ENCODE measurements at regions not wholly inside any gene's neighbourhood (a gene's known extent, or its start where the extent isn't known, plus 50 kb on each side); places are given as distances from the start of the nearest gene placed in this dataset.

DNA sequence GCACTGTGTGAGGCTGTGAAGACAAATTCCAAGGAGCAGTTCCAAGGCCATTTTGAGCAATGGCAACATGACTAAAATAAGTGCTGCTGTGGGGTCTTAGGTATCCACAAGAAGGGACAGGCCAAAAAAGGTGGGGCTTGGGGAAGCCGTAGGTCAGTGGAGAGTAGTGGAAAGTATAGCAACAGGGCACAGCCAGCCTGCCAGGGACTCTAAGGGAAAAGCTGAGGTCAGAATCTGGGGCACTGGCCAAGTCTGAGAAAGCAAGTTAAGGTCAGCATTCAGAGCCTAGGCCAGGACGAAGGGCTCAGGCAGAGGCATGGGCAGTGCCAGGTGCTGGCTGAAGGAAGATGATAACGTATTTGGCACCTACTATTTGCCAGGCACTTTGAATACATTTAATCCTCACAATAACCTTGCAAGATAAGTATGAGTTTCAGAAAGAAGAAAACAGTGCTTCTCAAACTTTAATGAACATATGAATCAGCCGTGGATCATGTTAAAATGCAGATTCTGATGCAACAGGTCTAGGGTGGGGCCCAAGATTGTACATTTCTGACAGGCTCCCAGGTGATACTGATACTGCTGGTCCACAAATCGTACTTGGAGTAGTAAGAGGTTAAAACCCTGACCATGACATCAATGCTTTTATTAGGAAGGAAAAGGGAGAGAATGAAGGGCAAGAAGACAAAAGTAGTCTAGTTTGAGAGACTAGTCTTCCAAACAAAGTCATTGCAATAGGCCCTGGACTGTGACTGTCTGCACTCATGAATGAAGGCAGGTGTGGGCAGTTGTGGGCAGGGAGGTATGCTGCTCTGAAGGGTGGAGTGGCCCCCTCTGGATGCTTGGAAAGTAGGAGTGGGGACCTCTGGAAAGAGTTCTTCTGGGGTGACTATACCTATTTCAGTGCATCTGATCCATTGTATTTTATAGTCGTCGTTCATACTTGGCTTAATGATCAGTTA is 106.3 kb upstream of the ANKRD28 start:
- DNase-seq (ENCODE audit: low read depth, low spot score) (no peak), ATAC-seq (no peak), FAIRE-seq (no peak)
- in situ Hi-C loops (cut with MboI): no loop called here
- no TSS peak for BruUV-seq (replicated peaks)
- WGBS (ENCODE audit: insufficient coverage, insufficient replicate concordance, low lambda C conversion rate, missing lambda C conversion rate): 36% methylated on average over 7 of the region's 7 CpGs
- ChIA-PET POLR2A (interaction anchor here (0.5 kb wide), 1 partner anchor 303 kb away, joined by 3 read pairs; the partner anchor contains the start of genes BTD and HACL1), RAD21 (ENCODE audit: unreplicated experiment) (no interaction called here), SMC1A (ENCODE audit: uncharacterized antibody, unreplicated experiment) (interaction anchor here (0.5 kb wide), 1 partner anchor 1873 kb away, joined by 3 read pairs; no protein-coding TSS in a partner anchor), CTCF (no interaction called here)
- H3K4me3 ChIP-seq: no peak overlapping the region
- no peak overlapping the region for H3K4me2 ChIP-seq (ENCODE audit: control insufficient read depth, insufficient read depth)
- H3K36me3 ChIP-seq (ENCODE audit: control insufficient read depth in 2 of 2, insufficient read depth in 2 of 2, low read length in 1 of 2): no peaks in the 10 kb centered on the region
- no peaks in the 10 kb centered on the region for H3K79me2 ChIP-seq (ENCODE audit: control insufficient read depth, insufficient read depth, low read length)
- H4K20me1 ChIP-seq (ENCODE audit: control insufficient read depth, insufficient read depth): no peaks in the 10 kb centered on the region
- H3K4me1 ChIP-seq (ENCODE audit: control insufficient read depth, insufficient read depth, low read length): no peaks in the 10 kb centered on the region
- H3K27ac ChIP-seq (ENCODE audit: control insufficient read depth, insufficient read depth): no peak overlapping the region
- no peak overlapping the region for H3K9ac ChIP-seq (ENCODE audit: control insufficient read depth, insufficient read depth, low read length)
- no peaks in the 10 kb centered on the region for H3K27me3 ChIP-seq (replicated peaks in 1 of 2; ENCODE audit: control insufficient read depth in 2 of 2, insufficient read depth in 2 of 2, low read length in 1 of 2)
- no peak overlapping the region for H2AFZ ChIP-seq (ENCODE audit: control insufficient read depth, low read depth, low read length)
- TF ChIP-seq, protein P1, sequence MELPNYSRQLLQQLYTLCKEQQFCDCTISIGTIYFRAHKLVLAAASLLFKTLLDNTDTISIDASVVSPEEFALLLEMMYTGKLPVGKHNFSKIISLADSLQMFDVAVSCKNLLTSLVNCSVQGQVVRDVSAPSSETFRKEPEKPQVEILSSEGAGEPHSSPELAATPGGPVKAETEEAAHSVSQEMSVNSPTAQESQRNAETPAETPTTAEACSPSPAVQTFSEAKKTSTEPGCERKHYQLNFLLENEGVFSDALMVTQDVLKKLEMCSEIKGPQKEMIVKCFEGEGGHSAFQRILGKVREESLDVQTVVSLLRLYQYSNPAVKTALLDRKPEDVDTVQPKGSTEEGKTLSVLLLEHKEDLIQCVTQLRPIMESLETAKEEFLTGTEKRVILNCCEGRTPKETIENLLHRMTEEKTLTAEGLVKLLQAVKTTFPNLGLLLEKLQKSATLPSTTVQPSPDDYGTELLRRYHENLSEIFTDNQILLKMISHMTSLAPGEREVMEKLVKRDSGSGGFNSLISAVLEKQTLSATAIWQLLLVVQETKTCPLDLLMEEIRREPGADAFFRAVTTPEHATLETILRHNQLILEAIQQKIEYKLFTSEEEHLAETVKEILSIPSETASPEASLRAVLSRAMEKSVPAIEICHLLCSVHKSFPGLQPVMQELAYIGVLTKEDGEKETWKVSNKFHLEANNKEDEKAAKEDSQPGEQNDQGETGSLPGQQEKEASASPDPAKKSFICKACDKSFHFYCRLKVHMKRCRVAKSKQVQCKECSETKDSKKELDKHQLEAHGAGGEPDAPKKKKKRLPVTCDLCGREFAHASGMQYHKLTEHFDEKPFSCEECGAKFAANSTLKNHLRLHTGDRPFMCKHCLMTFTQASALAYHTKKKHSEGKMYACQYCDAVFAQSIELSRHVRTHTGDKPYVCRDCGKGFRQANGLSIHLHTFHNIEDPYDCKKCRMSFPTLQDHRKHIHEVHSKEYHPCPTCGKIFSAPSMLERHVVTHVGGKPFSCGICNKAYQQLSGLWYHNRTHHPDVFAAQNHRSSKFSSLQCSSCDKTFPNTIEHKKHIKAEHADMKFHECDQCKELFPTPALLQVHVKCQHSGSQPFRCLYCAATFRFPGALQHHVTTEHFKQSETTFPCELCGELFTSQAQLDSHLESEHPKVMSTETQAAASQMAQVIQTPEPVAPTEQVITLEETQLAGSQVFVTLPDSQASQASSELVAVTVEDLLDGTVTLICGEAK (IDR thresholded peaks at IDR 0.05; ENCODE audit: borderline replicate concordance): no peak
- TF ChIP-seq, protein P2, sequence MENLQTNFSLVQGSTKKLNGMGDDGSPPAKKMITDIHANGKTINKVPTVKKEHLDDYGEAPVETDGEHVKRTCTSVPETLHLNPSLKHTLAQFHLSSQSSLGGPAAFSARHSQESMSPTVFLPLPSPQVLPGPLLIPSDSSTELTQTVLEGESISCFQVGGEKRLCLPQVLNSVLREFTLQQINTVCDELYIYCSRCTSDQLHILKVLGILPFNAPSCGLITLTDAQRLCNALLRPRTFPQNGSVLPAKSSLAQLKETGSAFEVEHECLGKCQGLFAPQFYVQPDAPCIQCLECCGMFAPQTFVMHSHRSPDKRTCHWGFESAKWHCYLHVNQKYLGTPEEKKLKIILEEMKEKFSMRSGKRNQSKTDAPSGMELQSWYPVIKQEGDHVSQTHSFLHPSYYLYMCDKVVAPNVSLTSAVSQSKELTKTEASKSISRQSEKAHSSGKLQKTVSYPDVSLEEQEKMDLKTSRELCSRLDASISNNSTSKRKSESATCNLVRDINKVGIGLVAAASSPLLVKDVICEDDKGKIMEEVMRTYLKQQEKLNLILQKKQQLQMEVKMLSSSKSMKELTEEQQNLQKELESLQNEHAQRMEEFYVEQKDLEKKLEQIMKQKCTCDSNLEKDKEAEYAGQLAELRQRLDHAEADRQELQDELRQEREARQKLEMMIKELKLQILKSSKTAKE (IDR thresholded peaks at IDR 0.05; ENCODE audit: low read depth, poor library complexity, severe bottlenecking): no peak
- TF ChIP-seq BHLHE40 (IDR thresholded peaks at IDR 0.05; ENCODE audit: borderline replicate concordance in 1 of 2, low read depth in 2 of 2, low read length in 1 of 2) (no peak), ESRRA (IDR thresholded peaks at IDR 0.05; ENCODE audit: low read length) (no peak), CHD2 (IDR thresholded peaks at IDR 0.05; ENCODE audit: borderline replicate concordance, low read depth, low read length) (no peak)
- TF ChIP-seq, protein P3, sequence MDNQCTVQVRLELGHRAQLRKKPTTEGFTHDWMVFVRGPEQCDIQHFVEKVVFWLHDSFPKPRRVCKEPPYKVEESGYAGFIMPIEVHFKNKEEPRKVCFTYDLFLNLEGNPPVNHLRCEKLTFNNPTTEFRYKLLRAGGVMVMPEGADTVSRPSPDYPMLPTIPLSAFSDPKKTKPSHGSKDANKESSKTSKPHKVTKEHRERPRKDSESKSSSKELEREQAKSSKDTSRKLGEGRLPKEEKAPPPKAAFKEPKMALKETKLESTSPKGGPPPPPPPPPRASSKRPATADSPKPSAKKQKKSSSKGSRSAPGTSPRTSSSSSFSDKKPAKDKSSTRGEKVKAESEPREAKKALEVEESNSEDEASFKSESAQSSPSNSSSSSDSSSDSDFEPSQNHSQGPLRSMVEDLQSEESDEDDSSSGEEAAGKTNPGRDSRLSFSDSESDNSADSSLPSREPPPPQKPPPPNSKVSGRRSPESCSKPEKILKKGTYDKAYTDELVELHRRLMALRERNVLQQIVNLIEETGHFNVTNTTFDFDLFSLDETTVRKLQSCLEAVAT (IDR thresholded peaks at IDR 0.05): no peak
- intact Hi-C loops (cut with micrococcal nuclease; ENCODE audit: unreplicated experiment): no loop called here
- H3K9me3 ChIP-seq (replicated peaks; ENCODE audit: control insufficient read depth, insufficient read depth, low read length): no peaks in the 10 kb centered on the region; the same call in 2 of the 3 replicates

Data from GM12878 (cell line).